NCI-H2196 treated with DMSO at 0.1 percent for 48 hours (cell line): ENCODE measurements at regions not wholly inside any gene's neighbourhood (a gene's known extent, or its start where the extent isn't known, plus 50 kb on each side); places are given as distances from the start of the nearest gene placed in this dataset.
A peak's percentile ranks its signal among the peaks of the same experiment; 100 is the strongest.
"Not testable (repeated sequence)": the region's sequence is repeated elsewhere in the genome, so short reads cannot be mapped to it uniquely, and the experiment has no call there.

Experiments used
- DNase-seq: peaks from one replicate; lab custom pipeline; 2025; ENCODE audit not compliant: unreplicated experiment; lab: John Stamatoyannopoulos, UW

DNA sequence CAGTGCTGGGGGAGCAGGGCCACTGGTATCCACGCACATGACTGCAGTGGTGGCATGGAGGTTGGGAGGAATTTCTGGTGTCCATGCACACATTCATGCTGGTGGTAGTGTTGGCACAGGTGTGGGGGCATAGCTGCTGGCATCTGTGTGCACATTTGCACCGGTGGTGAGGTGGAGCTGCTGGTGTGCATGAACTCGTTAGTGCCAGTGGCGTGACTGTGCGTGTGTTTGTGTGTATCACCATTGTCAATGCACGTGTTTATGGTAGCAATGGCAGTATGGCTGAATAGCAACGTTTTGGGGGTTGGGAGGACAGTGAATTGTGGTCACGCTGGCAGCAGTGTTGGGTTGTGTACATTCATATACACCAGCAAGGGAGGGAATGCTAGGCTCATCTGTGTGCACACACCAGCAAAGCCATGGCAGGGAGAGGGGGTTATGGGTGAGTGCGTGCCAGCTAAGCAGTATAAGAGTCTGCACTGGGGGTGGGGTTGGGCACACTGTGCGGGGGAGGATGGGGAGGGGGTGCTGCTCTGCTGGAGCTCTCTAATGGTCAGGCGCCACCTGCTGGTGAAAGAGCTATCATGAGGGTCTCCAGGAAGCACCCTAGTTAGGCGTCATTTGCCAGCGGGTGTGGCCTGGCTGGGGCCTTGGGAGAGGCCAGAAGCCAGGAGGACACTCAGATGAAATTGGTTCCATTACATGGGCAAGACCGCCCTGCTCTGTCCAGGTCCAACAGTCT is 626.1 kb upstream of the ID4 start:
- no peak for DNase-seq

DNA sequence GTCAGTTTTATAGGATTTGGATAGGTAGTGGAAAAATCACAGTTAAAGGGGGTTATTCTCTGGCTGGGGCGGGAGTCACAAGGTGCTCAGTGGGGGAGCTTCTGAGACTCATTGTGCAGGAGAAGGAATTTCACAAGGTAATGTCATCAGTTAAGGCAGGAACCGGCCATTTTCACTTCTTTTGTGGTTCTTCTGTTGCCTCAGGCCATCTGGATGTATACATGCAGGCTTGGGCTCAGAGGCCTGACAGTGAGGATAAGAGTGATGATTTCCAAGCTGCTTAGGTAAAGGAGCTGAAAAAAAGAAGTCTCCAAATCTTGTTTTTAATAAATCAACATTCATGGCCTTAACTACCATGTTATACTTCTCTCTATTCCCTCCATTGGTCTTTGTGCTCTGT is 622.9 kb upstream of the ID4 start:
- DNase-seq = no peak

DNA sequence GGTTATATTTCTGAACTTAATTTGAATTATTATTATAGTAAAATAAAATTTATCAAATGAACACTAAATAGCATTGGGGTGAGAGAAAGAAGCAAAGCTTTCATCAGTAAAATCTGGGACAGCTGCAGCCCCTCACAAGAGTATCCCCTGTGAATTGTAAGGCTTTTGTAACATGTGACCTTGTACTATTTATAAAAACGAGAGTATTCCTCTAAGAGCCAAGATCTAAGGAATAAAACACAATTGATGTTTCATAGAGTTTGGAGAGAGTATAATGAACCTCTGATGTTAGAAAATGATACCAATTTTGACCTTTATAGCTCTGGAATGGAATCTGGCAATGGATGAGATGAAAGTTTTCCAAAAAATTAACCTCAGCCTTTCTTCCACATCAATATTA is 617.2 kb upstream of the ID4 start:
- DNase-seq = no peak

DNA sequence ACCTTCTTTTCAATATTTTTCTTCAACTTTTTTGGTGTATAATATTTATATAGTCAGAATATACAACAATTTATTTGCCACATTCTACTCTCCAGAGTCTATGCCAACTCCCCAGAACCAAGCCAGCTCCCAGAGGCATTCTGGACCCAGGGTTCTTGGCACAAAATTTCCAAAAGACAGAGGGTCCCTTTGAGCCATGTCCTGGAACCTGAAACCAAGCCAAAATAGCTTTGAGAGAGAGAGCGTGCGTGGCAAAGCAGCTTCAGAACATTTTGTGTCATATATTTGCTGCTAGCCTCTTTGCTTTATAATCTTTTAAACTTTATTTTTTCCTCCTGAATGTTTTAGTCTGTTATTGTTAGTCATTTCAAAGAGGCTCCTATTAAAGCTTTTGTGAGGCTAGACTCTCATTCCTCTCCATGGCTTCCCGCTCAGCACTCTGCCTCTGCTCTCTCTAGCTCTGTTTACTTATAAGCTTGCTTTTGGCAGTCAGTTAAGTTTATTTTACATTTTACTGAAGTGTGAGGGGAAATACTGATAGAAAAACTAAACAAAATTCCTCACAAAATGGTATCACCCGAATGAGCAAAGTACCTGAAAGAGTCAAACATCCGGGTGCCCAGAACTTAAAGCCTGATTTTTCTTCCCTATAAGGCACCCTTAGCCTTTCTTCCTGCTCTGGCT is 605.1 kb upstream of the ID4 start:
- peak; percentile 16 for DNase-seq

DNA sequence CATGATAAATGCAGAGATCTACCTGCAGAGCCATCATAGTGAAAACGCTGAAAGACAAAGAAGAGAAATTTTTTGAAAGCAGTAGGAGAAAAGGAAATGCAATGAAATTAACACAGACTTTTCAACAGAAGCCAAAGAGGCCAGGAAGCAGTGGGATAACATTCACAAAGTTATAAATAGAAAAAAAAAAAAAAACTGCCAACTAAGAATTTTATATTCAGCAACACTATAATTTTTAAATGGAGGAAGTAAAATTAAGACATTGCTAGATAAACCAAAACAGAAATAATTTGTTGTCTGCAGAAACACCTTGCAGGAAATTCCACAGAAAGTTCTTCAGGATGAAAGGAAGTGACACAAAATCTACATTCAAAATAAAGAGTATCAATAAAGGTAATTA is 591.5 kb upstream of the ID4 start:
- no peak for DNase-seq

DNA sequence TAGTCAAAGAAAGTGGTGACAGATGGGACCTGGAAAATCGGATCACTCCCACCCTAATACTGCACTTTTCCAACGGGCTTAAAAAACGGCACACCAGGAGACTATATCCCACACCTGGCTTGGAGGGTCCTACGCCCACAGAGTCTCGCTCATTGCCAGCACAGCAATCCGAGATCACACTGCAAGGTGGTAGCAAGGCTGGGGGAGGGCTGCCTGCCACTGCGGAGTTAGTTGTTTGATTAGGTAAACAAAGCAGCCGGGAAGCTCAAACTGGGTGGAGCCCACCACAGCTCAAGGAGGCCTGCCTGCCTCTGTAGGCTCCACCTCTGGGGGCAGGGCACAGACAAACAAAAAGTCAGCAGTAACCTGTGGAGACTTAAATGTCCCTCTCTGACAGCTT is 590.0 kb upstream of the ID4 start:
- not testable (repeated sequence) for DNase-seq

DNA sequence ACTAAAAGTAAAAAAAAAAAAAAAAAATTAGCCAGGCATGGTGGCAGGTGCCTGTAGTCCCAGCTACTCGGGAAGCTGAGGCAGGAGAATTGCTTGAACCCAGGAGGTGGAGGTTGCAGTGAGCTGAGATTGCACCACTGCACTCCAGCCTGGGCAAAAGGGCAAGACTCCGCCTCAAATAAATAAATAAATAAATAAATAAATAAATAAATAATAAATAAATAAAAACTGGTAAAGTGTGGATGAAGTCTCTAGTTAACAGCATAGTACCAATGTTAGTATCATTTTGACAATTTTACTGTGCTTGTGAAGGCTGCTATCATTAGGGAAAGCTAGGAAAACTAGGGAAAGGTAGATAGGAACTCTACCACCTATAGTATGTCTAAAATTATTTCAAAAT is 581.0 kb upstream of the ID4 start:
- not testable (repeated sequence) for DNase-seq

DNA sequence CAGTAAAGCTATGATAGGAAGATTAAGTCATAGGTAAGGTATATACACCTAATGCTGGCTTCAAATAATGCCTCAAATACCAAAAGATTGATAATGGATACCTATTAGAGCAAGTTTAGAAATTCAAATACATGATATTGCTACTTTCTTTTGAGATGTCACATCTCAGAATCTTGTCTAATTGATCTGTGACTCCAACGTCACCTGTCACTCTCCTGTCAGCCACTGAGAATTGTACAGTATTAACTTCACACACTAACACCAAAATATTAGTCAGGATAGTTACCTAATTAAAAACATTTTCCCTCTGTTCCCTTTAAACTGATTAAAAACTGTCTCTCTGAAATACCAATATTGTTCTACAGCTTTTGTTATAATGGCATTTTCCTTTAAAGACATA is 575.5 kb upstream of the ID4 start:
- DNase-seq = no peak

DNA sequence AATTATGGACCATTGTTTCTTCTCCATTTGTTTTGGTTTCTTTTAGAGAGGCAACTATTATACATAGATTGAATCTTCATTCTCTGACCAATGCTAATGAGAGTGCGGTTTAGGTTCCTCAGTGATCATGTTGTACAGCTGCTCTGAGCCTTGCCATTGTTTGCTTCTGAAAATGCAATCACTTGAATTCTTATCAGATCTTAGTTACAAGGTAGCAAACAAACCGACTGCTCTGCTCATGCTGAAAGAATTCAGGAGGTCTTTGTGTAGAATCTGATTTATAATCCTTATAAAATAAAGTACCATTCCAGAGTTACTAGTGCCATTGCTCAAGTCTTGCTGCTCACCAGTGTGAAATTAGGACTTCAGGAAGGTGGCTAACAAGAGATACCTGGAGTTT is 569.1 kb upstream of the ID4 start:
- DNase-seq = peak; percentile 36

DNA sequence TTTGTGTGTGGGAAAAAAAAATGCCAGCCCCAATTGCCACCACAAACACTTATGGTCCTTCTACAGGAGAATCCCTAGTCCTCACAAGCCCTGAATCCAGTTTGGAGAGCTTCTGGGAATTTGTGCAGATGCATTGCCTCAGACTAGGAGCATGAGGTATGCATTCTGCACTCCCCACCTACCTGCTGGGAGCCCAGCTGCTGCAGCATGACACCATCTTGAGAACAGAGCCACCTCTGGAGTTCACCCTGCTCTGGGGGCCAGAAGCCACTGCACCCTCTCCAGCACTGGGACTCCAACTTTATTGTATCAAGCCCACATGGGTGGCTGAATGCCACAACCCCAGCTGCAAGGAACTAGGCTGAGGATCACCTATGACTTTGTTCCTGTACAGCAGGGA is 568.5 kb upstream of the ID4 start:
- DNase-seq = no peak

DNA sequence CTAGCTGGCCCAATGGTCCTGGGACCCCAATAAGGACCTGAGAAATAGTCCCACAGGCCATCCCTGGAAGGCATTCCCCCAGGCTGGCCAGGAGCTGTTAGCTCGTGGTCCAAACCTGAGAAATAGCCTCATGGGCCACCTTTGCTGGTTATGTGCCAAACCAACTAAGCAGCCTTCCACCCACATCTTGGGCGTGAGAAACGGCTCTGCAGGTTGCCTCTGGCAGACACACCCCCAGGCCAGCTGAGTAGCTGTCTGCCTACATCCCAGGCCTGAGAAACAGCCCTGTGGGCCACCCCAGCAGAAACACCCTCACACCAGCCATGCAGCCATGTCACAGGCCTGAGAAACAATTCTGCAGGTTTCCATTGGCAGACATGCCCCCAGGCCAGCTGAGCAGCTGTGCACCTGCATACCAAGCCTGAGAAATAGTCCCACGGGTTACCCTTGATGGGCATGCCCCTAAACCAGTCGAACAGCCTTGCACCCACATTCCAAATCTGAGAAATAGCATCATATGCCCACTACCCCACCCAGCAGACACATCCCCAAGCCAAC is 567.8 kb upstream of the ID4 start:
- DNase-seq = no peak

DNA sequence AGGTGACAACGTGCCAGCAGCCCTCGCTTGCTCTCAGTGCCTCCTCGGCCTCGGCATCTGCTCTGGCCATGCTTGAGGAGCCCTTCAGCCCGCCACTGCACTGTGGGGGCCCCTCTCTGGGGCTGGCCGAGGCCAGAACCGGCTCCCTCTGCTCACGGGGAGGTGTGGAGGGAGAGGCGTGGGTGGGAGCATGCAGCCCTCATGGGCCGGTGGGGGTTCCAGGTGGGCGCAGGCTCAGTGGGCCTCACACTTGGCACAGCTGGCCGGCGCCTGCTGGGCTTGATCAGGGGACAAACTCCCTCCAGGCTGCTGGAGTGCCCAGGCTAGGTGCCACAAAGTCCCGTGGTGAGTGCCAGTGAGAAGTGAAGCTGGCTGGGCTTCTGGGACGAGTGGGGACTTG is 566.6 kb upstream of the ID4 start:
- DNase-seq = no peak

DNA sequence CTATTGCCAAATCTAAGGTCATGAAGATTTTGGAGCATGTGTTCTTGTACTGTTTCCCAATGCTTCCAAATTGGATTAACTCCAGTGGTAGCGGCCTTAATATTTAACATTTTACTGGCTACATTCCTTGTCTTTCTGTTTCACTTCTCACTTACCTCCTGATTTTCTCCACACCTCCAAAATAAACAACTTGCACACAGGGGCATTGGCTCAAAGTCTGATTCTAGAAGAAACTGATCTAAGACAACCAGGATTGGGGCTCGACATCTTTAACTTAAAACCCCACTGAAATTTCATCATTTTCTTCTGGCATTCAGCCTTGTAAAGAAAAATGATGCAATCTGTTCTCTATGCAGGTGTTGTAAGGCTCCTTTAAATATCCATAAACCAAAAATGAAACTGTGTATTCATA is 557.9 kb upstream of the ID4 start:
- no peak for DNase-seq

DNA sequence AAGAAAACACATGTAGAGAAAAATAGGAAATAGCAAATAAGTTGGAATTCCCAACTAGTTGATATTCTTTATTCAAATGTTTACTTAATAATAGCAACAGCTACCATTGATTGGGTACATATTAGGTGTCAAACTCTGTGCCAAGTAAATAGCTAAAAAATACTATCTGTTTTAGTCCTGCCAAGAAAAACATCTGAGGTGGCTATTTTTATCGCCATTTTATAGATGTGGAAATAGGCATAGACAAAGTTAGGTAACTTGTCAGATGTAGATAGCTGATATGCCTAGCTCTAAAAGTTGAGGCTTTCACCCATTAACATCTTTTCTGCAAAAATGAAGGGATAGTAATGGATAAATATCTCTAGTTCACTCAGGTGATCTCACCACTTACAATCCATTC is 549.2 kb upstream of the ID4 start:
- DNase-seq = peak; percentile 17

DNA sequence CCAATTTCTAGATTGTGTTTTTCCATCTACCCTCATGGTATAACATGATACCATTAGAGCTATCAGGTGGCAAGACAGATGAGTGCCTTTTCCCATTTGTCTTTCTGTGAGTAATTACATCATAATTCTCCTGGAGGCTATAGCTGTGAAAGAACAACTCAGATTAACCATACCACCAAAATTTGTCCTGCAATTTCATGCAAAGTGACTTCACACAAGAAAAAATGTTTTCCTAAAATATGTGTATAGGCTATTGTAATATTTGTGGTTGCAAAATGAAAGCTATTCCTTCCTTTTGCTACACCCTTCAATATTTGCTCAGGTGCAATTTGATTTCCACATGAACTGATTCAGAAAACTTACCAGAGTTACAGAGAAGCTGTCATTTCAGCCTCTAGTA is 547.7 kb upstream of the ID4 start:
- DNase-seq = no peak

DNA sequence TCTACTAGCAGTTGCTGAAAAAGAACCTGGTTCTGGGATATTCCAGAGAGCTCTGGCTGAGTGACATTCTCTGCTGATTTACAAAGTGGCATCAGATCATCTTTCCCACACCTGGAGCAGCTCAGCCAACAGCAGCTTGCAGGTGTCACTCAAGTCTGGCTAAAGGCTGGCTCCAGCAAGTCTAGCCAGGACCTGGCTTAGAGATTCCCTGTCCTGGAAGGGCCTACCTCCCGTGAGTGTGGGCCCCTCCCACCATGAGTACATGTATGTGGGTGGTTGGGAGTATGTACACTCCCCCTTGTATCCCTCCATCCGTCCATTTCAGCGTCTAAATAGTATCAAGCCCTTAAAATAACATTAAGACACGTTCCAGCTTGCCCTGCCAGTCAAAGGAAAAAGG is 539.3 kb upstream of the ID4 start:
- DNase-seq = peak; percentile 70

DNA sequence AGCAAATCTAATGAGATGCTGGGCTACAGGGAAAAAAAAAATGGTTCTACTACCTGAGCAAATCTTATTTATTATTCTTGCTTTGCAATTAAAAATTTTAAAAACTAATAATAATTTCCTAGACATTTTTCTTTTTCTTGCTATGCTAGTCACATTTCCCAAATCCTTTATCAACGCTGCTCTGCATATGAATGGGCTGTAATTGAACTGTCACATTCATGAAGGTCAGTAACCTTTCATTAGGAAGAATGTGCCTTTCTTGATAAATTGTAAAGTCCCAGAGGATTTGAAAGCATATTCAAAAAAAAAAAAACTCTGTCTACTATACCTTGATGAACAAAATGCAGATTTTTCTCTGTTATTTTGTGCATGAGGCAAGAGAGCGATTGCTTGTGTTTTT is 538.7 kb upstream of the ID4 start:
- DNase-seq = no peak

DNA sequence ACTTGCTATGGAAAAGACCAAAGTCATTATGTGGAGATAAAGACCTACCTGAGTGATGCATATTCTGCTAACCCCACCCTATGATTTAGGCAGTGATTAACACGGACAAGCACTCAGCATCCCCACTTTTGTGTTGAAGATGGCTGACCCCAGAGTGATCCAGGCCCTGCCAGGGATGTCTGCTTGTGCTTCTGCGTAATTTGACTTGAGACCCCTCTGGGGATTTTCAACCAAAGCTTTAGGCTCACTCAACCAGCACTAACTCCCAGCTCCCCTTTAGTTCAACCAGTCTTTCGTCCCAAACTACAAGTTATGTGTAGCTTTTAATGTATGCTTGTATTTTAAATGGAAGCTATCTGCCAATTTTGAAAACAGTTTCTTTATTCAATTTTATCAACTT is 538.0 kb upstream of the ID4 start:
- DNase-seq = no peak

DNA sequence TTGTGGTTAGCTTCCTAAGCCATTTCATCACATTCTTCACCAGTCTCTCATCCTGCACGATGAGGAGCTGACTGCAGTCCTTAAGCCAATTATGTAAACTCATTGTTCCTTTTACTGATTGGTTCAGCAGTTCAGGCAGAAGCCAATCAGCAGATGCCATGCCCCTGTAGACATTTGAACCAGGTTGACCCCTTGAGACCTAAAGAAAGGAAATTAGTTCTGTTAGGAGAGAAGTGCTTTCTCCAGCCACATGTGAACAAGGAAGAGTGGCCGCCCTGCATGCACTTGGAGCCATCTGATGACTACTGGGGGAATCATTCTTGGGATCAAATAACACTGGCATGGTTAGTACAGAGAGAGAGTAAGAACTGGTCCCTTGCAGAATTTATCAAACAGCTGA is 535.2 kb upstream of the ID4 start:
- DNase-seq = peak; percentile 89

DNA sequence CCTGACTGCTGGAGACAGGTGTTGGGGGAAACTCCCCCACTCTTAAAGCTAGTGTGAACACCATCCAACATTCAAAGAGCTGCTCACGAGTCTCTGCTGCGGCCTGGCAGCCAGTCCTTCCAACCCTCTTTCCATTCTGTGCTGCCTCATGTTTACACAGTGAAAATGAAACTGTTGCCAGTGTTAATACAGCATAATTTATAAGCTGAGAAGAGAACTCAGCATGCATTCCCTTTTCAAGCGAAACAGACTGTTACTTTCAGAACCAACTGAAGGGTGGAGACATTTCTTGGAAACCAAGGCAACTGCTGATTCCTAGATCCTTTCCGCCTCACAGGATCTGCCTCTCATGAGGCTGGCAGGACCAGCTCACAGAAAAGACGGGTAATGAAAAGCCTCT is 533.8 kb upstream of the ID4 start:
- DNase-seq = peak; percentile 85

DNA sequence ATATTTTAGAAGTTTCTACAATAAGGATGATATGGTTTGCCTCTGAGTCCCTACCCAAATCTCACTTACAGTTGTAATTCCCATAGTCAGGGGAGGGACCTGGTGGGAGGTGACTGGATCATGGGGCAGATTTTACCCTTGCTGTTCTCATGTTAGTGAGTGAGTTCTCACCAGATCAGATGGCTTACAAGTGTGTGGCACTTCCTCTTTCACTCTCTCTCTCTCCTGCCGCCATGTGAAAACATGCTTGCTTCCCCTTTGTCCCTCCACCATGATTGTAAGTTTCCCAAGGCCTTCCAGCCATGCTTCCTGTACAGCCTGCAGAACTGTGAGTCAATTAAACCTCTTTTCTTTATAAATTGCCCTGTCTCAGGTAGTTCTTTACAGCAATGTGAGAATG is 527.5 kb upstream of the ID4 start:
- no peak for DNase-seq

DNA sequence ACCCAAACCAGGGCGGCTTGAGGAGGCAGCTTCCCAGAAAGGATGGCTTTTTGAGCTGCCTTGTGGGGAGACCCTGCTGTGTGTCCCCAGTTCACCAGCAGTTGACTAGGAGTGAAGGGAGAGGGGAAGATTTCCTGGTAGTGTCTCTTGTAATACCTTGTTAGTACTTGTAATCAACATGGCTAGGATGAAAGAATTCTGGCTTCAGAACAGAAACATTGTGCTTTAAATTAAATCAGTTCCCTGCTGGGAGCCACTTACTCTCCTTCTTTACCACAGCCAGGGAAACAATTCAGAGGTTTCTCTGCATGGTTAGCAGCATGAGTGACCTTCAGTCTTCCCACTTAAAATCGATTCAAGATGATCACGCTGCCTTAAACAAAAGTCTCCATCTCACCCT is 525.4 kb upstream of the ID4 start:
- DNase-seq = no peak
